Right renal pelvis (tissue), 4 donors: ENCODE measurements at regions not wholly inside any gene's neighbourhood (a gene's known extent, or its start where the extent isn't known, plus 50 kb on each side); places are given as distances from the start of the nearest gene placed in this dataset.

Experiments used
- DNase-seq, 4 donors: peaks; one replicate each; pipeline ENCODE4 v3.0.0-alpha.2; 2013; ENCODE audit warnings: low read depth in 4 of 4, low spot score in 3 of 4, missing footprints in 1 of 4

- DNase-seq, result no peak
These were observed 133.9 kb upstream of the PFN2 start for GRCh38 chr3:150104564-150104963.

GRCh38 chr3:150101016-150101415 lies 130.3 kb upstream of the PFN2 start:
- no peak for DNase-seq

- DNase-seq, result no peak
These were observed 127.9 kb upstream of the PFN2 start for GRCh38 chr3:150098621-150099020.

GRCh38 chr3:150097588-150097890 lies 126.8 kb upstream of the PFN2 start:
- DNase-seq, result no peak

GRCh38 chr3:150096700-150097587 lies 126.2 kb upstream of the PFN2 start:
- DNase-seq, result no peak

GRCh38 chr3:150094150-150094933 lies 123.6 kb upstream of the PFN2 start:
- no peak for DNase-seq

- no peak for DNase-seq
These were observed 120.9 kb upstream of the PFN2 start for GRCh38 chr3:150091626-150092025.

GRCh38 chr3:150090877-150091276 lies 120.2 kb upstream of the PFN2 start:
- no peak for DNase-seq

- no peak for DNase-seq
These were observed 119.3 kb upstream of the PFN2 start for GRCh38 chr3:150090006-150090405.

- DNase-seq, result no peak
These were observed 113.4 kb upstream of the PFN2 start for GRCh38 chr3:150084128-150084527.

GRCh38 chr3:150083655-150084042 lies 113.0 kb upstream of the PFN2 start:
- DNase-seq, result no peak

GRCh38 chr3:150082898-150083654 lies 112.4 kb upstream of the PFN2 start:
- no peak for DNase-seq

- no peak for DNase-seq
These were observed 110.4 kb upstream of the PFN2 start for GRCh38 chr3:150081084-150081483.

- no peak for DNase-seq
These were observed 109.5 kb upstream of the PFN2 start for GRCh38 chr3:150080058-150080730.

GRCh38 chr3:150079029-150079739 lies 108.5 kb upstream of the PFN2 start:
- peak in 2 of 4 donors; percentile 27 to 43 for DNase-seq

GRCh38 chr3:150077581-150078247 lies 107.0 kb upstream of the PFN2 start:
- no peak for DNase-seq

- no peak for DNase-seq
These were observed 106.4 kb upstream of the PFN2 start for GRCh38 chr3:150077107-150077506.

GRCh38 chr3:150076443-150076842 lies 105.7 kb upstream of the PFN2 start:
- no peak for DNase-seq

GRCh38 chr3:150075417-150075865 lies 104.7 kb upstream of the PFN2 start:
- no peak for DNase-seq
